GM12891 (cell line): ENCODE measurements at regions not wholly inside any gene's neighbourhood (a gene's known extent, or its start where the extent isn't known, plus 50 kb on each side); places are given as distances from the start of the nearest gene placed in this dataset.
"Not testable (repeated sequence)": the region's sequence is repeated elsewhere in the genome, so short reads cannot be mapped to it uniquely, and the experiment has no call there.

ENCODE experiments used
- DNase-seq: peaks from one replicate; pipeline ENCODE4 v3.0.0; 2011; ENCODE audit warnings: low spot score; ENCODE audit not compliant: insufficient read length
- FAIRE-seq: peaks from 2 replicates; lab custom pipeline; 2011; peaks lifted over from hg19 to GRCh38; lab: Jason Lieb, UNC
- PAX5 ChIP-seq: IDR thresholded peaks from 2 replicates; pipeline ENCODE4 v1.6.1; 2011; ENCODE audit warnings: low read length, moderate library complexity, mild to moderate bottlenecking; ENCODE audit not compliant: insufficient read depth, severe bottlenecking
- POLR2A ChIP-seq: IDR thresholded peaks from 2 replicates; pipeline ENCODE4 v1.6.1; 2011; ENCODE audit warnings: low read depth, low read length, control low read depth
- POLR2AphosphoS5 ChIP-seq: IDR thresholded peaks from 2 replicates; pipeline ENCODE4 v1.6.1; 2011; ENCODE audit warnings: low read depth, low read length, control low read depth
- POU2F2 ChIP-seq: IDR thresholded peaks from 2 replicates; pipeline ENCODE4 v1.6.1; 2011; ENCODE audit warnings: low read depth, mild to moderate bottlenecking, control low read depth, low read length, moderate library complexity
- SPI1 ChIP-seq: IDR thresholded peaks from 2 replicates; pipeline ENCODE4 v1.6.1; 2011; ENCODE audit warnings: low read depth, low read length, control low read depth
- TAF1 ChIP-seq: IDR thresholded peaks from 2 replicates; pipeline ENCODE4 v1.6.1; 2011; ENCODE audit warnings: low read depth, low read length, control low read depth

DNA sequence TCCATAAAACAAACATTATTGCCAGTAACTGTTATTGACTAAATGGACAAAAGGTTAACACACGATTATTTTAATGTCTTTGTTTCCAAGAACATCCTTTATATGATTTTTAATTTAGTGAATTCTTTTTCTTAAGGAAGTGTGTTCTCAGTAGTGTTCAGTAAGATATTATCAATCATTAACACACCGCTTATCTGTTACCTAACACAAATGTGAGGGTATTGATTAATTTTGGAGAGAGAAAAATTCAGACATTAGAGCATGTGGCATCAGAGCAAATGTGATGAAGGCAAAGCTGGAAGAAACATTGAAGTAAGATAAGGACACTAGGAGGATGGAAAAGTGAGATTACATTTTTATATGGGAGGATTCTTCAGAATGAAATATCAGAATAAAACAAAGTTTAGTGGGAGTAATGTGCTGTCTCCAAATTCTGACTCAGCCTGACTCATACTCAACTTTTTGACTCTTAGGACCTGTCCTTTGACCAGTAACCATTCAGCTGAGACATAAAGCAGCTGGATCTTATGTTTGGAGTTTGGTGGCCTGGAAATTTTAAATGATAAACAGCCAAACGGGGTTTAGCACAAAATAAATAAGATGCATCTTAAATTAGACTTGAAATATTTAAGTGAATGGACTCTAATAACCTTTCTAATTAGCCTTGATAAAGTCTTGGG is 348.6 kb downstream of the CD109 start:
- TF ChIP-seq TAF1 = no peak
- TF ChIP-seq PAX5 = no peak
- no peak for TF ChIP-seq POU2F2
- TF ChIP-seq POLR2A = no peak
- TF ChIP-seq POLR2AphosphoS5 = no peak
- no peak for TF ChIP-seq SPI1
- DNase-seq = no peak
- no peak for FAIRE-seq

DNA sequence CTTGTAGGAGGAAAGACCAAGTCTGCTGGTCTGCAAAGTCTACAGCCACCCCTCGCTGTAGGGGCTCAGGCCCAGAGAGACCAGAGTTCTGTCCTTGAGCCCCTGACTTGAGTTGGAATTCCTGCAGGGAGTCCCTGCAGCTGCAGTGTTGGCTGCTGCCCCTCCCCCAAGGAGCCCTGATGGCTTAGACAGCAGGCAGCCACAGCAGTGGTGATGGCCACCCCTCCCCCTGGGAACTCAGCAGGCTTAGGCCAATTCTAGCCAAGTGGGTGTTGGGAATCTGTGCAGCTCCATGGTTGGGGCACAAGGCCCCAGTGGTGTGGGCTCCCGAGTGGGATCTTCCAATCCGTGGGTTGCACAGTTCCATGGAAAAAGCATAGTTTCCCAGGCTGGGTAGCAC is 345.4 kb downstream of the CD109 start:
- FAIRE-seq = no peak
- no peak for DNase-seq

DNA sequence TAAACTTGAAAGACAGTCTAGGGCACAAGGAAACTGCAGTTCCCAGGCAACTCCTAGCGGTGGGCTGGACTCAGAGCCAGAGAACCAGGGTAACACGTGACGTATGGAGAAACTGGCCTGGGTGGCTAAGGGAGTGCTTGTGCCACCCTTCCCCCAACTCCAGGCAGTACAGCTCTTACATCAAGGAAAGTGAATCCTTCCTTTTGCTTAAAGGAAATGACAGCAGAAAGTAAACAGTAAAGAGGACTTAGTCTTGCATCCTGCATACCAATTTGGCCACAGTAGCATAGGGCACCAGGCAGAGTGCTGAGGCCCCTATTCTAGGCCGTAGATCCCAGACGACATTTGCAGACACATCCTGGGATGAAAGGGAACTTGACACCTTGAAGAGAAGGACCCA is 322.8 kb downstream of the CD109 start:
- no peak for FAIRE-seq
- TF ChIP-seq PAX5 (no peak), TAF1 (no peak), SPI1 (no peak), POU2F2 (no peak), POLR2AphosphoS5 (no peak), POLR2A (no peak)

More for the DNA sequence above, 345.4 kb downstream of the CD109 start:
- no peak for TF ChIP-seq SPI1
- TF ChIP-seq POU2F2 = no peak
- no peak for TF ChIP-seq PAX5
- no peak for TF ChIP-seq TAF1
- no peak for TF ChIP-seq POLR2AphosphoS5
- no peak for TF ChIP-seq POLR2A

DNA sequence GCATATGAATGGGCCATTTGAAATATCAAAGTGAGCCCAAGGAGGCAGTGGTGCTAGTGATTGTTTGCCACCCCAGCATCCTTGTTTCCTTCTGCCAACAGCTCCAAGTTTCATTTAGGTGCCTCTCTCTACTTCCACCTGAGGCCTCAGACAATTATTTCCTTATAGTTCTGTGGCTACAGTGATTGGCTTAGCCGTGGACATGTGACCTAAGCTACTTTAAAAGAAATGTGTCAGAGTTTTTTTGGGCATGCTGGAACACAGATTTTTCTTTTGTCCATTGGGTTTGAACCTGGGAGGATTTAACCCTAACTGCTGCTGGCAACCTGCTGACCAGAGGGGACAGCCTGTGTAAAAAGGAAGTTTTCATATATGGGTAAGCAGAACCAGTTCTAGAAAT is 319.4 kb downstream of the CD109 start:
- no peak for DNase-seq
- FAIRE-seq = no peak
- TF ChIP-seq POU2F2 (no peak), PAX5 (no peak), POLR2A (no peak), POLR2AphosphoS5 (no peak), TAF1 (no peak), SPI1 (no peak)

More for the DNA sequence above, 322.8 kb downstream of the CD109 start:
- no peak for DNase-seq

DNA sequence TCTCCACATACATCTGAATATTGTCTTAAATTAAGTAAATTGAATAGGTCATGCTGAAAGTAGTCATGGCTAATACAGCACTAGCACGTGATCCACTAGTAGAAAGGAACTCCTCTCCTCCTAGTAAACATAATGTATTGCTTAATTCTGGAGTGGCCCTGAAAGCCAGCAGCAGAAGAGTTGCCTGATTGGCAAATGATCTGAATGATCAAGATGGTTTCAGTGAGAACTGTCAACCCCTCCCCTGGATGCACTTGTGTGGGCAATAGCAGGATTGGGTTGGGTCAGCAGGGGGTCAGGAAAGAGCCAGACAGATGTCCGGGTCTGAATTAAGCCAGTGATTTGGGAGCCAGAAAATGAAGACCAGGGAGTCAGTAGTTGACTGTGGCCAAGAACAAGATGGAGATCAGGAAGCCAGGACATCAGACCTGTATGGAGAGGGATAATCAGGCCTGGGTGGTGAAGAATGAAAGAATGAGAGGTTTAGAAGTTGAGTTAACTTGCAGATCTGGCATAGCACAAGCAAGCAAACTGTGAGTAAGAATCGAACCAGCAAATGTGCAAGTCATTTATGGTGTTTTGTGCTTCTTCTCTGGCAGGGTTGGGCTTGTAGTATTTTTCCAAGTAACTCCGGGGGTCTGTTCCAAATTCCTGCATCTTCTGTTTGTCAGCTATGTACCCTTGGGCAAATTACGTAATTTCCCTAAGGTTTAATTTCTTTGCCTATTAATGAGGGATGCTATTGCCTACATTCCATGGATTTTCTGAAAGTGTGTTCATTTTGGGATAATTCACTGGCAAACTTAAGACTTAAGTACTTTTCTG is 304.9 kb downstream of the CD109 start:
- FAIRE-seq = no peak
- no peak for DNase-seq
- TF ChIP-seq POU2F2 (no peak), PAX5 (no peak), POLR2AphosphoS5 (no peak), TAF1 (no peak)

DNA sequence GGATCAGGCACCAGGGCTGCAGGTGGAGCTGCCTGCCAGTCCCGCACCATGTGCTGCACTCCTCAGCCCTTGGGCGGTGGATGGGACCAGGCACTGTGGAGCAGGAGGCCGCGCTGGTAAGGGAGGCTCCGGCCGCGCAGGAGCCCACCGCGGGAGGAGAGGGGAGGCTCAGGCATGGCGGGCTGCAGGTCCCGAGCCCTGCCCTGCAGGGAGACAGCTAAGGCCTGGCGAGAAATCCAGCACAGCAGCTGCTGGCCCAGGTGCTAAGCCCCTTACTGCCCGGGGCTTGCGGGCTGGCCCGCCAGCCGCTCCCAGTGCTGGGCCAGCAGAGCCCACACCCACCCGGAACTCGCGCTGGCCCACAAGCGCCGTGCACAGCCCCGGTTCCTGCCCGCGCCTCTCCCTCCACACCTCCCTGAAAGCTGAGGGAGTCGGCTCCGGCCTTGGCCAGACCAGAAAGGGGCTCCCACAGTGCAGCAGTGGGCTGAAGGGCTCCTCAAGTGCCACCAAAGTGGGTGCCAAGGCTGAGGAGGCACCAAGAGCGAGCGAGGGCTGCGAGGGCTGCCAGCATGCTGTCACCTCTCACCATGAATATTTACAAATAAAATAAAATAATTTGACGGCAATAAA is 294.7 kb downstream of the CD109 start:
- not testable (repeated sequence) for DNase-seq

DNA sequence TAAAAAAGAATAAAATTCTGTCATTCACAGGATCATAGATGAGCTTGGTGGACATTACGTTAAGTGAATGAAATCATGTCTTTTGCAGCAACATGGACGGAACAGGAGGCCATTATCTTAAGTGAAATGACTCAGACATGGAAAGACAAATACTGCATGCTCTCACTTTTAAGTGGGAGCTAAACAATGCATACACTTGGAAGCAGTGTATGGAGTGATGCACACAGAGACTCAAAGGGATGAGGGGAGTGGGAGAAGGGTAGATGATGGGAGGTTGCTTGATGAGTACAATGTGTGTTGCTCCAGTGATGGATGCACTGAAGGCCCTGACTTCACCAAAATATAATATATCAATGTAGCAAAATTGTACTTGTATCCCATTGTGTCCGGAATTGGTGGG is 293.4 kb downstream of the CD109 start:
- DNase-seq = no peak
- no peak for TF ChIP-seq PAX5
- no peak for TF ChIP-seq TAF1
- no peak for TF ChIP-seq POLR2AphosphoS5
- TF ChIP-seq POU2F2 = no peak
- TF ChIP-seq POLR2A = no peak
- TF ChIP-seq SPI1 = no peak
- FAIRE-seq = no peak

More for the DNA sequence above, 294.7 kb downstream of the CD109 start:
- not testable (repeated sequence) for FAIRE-seq

DNA sequence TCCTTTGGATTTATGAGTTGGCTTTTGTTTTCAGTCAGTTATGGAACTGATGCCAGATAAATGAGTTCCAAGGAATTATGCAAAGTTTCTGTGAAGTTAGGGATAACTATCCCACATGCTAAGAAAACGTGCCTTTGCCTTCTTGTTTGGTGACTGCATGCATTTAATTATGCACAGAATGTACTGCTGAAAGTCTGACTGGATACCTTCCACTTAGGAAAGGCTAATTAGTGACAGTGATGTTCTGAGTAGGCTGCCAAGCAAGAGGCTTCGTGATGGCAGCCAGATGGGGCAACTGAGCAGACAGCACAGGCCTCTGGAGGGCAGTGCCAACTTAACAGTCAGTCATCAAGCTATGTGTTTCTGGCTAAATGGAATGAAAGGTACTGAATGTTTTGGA is 289.9 kb downstream of the CD109 start:
- no peak for DNase-seq
- no peak for FAIRE-seq
- TF ChIP-seq POU2F2 (no peak), TAF1 (no peak), SPI1 (no peak), POLR2A (no peak), PAX5 (no peak)

DNA sequence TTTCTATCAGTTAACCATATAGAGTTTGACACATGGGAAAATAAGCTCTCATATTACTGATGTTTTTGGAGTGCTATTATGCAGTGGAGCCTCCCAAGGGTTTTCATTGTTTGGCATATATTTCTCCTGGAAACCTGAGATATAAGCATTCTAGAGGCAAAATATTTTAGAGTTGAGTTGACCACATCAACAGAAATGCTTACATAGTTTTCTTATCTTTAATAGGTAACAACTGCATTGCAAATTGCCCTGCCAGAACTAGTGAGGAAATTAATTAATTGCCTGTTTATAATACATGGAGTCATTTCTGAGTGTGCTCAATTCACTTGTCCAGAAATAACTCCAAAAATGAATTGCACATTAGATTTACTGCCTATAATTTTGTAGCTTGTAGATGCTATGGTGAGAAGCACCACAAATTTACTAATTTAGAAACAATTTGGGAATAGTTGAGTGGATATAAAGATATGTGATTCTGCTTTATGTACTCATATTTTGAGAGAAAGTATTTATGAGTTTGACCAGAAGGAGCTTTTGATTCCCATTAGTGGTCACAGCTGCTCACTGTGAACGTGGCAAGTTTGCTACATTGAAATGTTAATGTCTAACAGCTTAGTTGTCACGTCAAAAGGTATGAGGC is 288.7 kb downstream of the CD109 start:
- FAIRE-seq (no peak), DNase-seq (no peak)
- no peak for TF ChIP-seq TAF1
- TF ChIP-seq SPI1 = no peak
- no peak for TF ChIP-seq PAX5
- TF ChIP-seq POLR2AphosphoS5 = no peak
- no peak for TF ChIP-seq POLR2A
- no peak for TF ChIP-seq POU2F2
